ENCODE measurements at regions not wholly inside any gene's neighbourhood (a gene's known extent, or its start where the extent isn't known, plus 50 kb on each side); places are given as distances from the start of the nearest gene placed in this dataset.

- no peaks in the 10 kb centered on the region for H3K36me3 Mint-ChIP-seq (ENCODE audit: low read depth)
- peak overlapping the region; percentile 16 for H3K27ac Mint-ChIP-seq (ENCODE audit: unreplicated experiment)
- no peak for DNase-seq (ENCODE audit: low read depth, low spot score)
- no peak overlapping the region for H3K4me3 Mint-ChIP-seq
- no peak for TF ChIP-seq CTCF (conservative IDR thresholded peaks at IDR 0.05)
- H3K9me3 Mint-ChIP-seq, result no peaks in the 10 kb centered on the region
- no peaks in the 10 kb centered on the region for H3K27me3 Mint-ChIP-seq (ENCODE audit: low read depth)
- peaks cover 54% of the 10 kb centered on the region for H3K4me1 Mint-ChIP-seq
Observed at GRCh38 chr6:14502551-14502950, 385.0 kb downstream of the CD83 start.

GRCh38 chr6:14505401-14505800, 387.8 kb downstream of the CD83 start:
- no peaks in the 10 kb centered on the region for H3K36me3 Mint-ChIP-seq (ENCODE audit: low read depth)
- TF ChIP-seq CTCF (conservative IDR thresholded peaks at IDR 0.05), result no peak
- no peaks in the 10 kb centered on the region for H3K9me3 Mint-ChIP-seq
- H3K4me1 Mint-ChIP-seq, result peaks cover 40% of the 10 kb centered on the region
- no peak overlapping the region for H3K27ac Mint-ChIP-seq (ENCODE audit: unreplicated experiment)
- H3K4me3 Mint-ChIP-seq, result no peak overlapping the region
- no peaks in the 10 kb centered on the region for H3K27me3 Mint-ChIP-seq (ENCODE audit: low read depth)
- no peak for DNase-seq (ENCODE audit: low read depth, low spot score)

GRCh38 chr6:14506656-14507246, 389.2 kb downstream of the CD83 start:
- H3K4me3 Mint-ChIP-seq, result no peak overlapping the region
- H3K27ac Mint-ChIP-seq (ENCODE audit: unreplicated experiment), result peak overlapping the region; percentile 22

GRCh38 chr6:14509120-14509519, 391.5 kb downstream of the CD83 start:
- no peaks in the 10 kb centered on the region for H3K9me3 Mint-ChIP-seq
- no peak overlapping the region for H3K4me3 Mint-ChIP-seq

More at GRCh38 chr6:14506656-14507246, 389.2 kb downstream of the CD83 start:
- H3K9me3 Mint-ChIP-seq, result no peaks in the 10 kb centered on the region
- H3K36me3 Mint-ChIP-seq (ENCODE audit: low read depth), result no peaks in the 10 kb centered on the region
- H3K27me3 Mint-ChIP-seq (ENCODE audit: low read depth), result no peaks in the 10 kb centered on the region
- no peak for DNase-seq (ENCODE audit: low read depth, low spot score)
- H3K4me1 Mint-ChIP-seq, result peaks cover 27% of the 10 kb centered on the region
- TF ChIP-seq CTCF (conservative IDR thresholded peaks at IDR 0.05), result no peak

GRCh38 chr6:14510038-14510437, 392.5 kb downstream of the CD83 start:
- H3K27me3 Mint-ChIP-seq (ENCODE audit: low read depth), result no peaks in the 10 kb centered on the region
- H3K36me3 Mint-ChIP-seq (ENCODE audit: low read depth), result no peaks in the 10 kb centered on the region
- H3K4me3 Mint-ChIP-seq, result no peak overlapping the region
- no peak overlapping the region for H3K27ac Mint-ChIP-seq (ENCODE audit: unreplicated experiment)
- H3K9me3 Mint-ChIP-seq, result no peaks in the 10 kb centered on the region
- no peak for TF ChIP-seq CTCF (conservative IDR thresholded peaks at IDR 0.05)
- H3K4me1 Mint-ChIP-seq, result peaks cover 15% of the 10 kb centered on the region
- no peak for DNase-seq (ENCODE audit: low read depth, low spot score)

More at GRCh38 chr6:14509120-14509519, 391.5 kb downstream of the CD83 start:
- peaks cover 17% of the 10 kb centered on the region for H3K4me1 Mint-ChIP-seq
- no peak for DNase-seq (ENCODE audit: low read depth, low spot score)
- no peaks in the 10 kb centered on the region for H3K27me3 Mint-ChIP-seq (ENCODE audit: low read depth)
- no peaks in the 10 kb centered on the region for H3K36me3 Mint-ChIP-seq (ENCODE audit: low read depth)
- no peak for TF ChIP-seq CTCF (conservative IDR thresholded peaks at IDR 0.05)
- H3K27ac Mint-ChIP-seq (ENCODE audit: unreplicated experiment), result no peak overlapping the region
